Testis (tissue), 2 donors: ENCODE measurements at regions not wholly inside any gene's neighbourhood (a gene's known extent, or its start where the extent isn't known, plus 50 kb on each side); places are given as distances from the start of the nearest gene placed in this dataset.

ENCODE experiments used
- DNase-seq: peaks from one replicate; pipeline ENCODE4 v3.0.0-alpha.2; 2019
- H3K27ac ChIP-seq, 2 donors: fragments of 200-600 bp; sonication (generic); one replicate each; pipeline ENCODE4 v1.5.1; 2019
- H3K27me3 ChIP-seq: fragments of 200-600 bp; sonication (generic); one replicate; pipeline ENCODE4 v1.5.1; 2019
- H3K36me3 ChIP-seq: fragments of 200-600 bp; sonication (generic); one replicate; pipeline ENCODE4 v1.5.1; 2017; ENCODE audit warnings: low read depth; ENCODE audit errors: missing control alignments
- H3K4me1 ChIP-seq: fragments of 200-600 bp; sonication (generic); one replicate; pipeline ENCODE4 v1.5.1; 2019
- H3K4me3 ChIP-seq, 2 donors: fragments of 200-600 bp; sonication (generic); one replicate each; pipeline ENCODE4 v1.5.1; 2017 to 2019
- H3K9me3 ChIP-seq: fragments of 200-600 bp; sonication (generic); one replicate; pipeline ENCODE4 v1.5.1; 2017
- CTCF ChIP-seq, 3 experiments: fragments of 450-650 bp in 2 of 3; fragments of 200-600 bp in 1 of 3; sonication (generic) in 1 of 3; IDR thresholded peaks; one replicate each; pipeline ENCODE4 v1.5.1; 2016 to 2019; ENCODE audit warnings: antibody characterized with exemption in 3 of 3, mild to moderate bottlenecking in 2 of 3, moderate library complexity in 1 of 3
- POLR2A ChIP-seq: fragments of 450-650 bp; IDR thresholded peaks from one replicate; pipeline ENCODE4 v1.6.1; 2017; ENCODE audit warnings: antibody characterized with exemption, mild to moderate bottlenecking, moderate library complexity
- WGBS, 2 donors: methylation state at CpG; one replicate each; pipeline ENCODE4 v1.1.5; 2018; 5-methylcytosine and 5-hydroxymethylcytosine counted together
- intact Hi-C: fragments of 100-400 bp; cut with DNase I; formaldehyde crosslinking; loops from one replicate; pipeline ENCODE4 v1.15.1; 2023; ENCODE audit warnings: low total_unique reads

- intact Hi-C loops = no loop called here
- TF ChIP-seq POLR2A (no peak), CTCF (IDR thresholded peaks at IDR 0.05) (no peak)
- H3K27me3 ChIP-seq = no peaks in the 10 kb centered on the region
- DNase-seq = no peak
- no peaks in the 10 kb centered on the region for H3K4me1 ChIP-seq
- no peak overlapping the region for H3K27ac ChIP-seq
- no peak overlapping the region for H3K4me3 ChIP-seq
- no peaks in the 10 kb centered on the region for H3K36me3 ChIP-seq
- no peaks in the 10 kb centered on the region for H3K9me3 ChIP-seq
- WGBS, 2 donors = 87 to 93% methylated on average over 2 of the region's 2 CpGs
Observed at GRCh38 chr6:156056085-156056484, 600.4 kb upstream of the NOX3 start.

- Histone ChIP-seq H3K9me3 (no peaks in the 10 kb centered on the region), H3K27ac (no peak overlapping the region), H3K4me1 (no peaks in the 10 kb centered on the region), H3K27me3 (no peaks in the 10 kb centered on the region), H3K36me3 (no peaks in the 10 kb centered on the region), H3K4me3 (no peak overlapping the region)
- WGBS, 2 donors = 65 to 72% methylated on average over 13 of the region's 13 CpGs
- intact Hi-C loops = no loop called here
- DNase-seq = no peak
- no peak for TF ChIP-seq CTCF (IDR thresholded peaks at IDR 0.05)
- no peak for TF ChIP-seq POLR2A
Observed at GRCh38 chr6:156053626-156054025, 598.0 kb upstream of the NOX3 start.

GRCh38 chr6:156046841-156047449 lies 591.3 kb upstream of the NOX3 start:
- TF ChIP-seq CTCF (IDR thresholded peaks at IDR 0.05) (no peak), POLR2A (no peak)
- Histone ChIP-seq H3K36me3 (no peaks in the 10 kb centered on the region), H3K9me3 (no peaks in the 10 kb centered on the region), H3K4me3 (no peak overlapping the region), H3K27me3 (no peaks in the 10 kb centered on the region), H3K27ac (no peak overlapping the region), H3K4me1 (no peaks in the 10 kb centered on the region)
- intact Hi-C loops = no loop called here
- no peak for DNase-seq
- 81 to 82% methylated on average over 8 of the region's 8 CpGs for whole genome bisulfite sequencing, 2 donors

- no peak overlapping the region for H3K4me3 ChIP-seq
- no peaks in the 10 kb centered on the region for H3K4me1 ChIP-seq
- intact Hi-C loops = no loop called here
- 74 to 76% methylated on average over 2 of the region's 2 CpGs for WGBS, 2 donors
- DNase-seq = no peak
- H3K27me3 ChIP-seq = no peaks in the 10 kb centered on the region
- no peak for TF ChIP-seq POLR2A
- TF ChIP-seq CTCF (IDR thresholded peaks at IDR 0.05) = no peak
- H3K27ac ChIP-seq = no peak overlapping the region
- H3K9me3 ChIP-seq = no peaks in the 10 kb centered on the region
- no peaks in the 10 kb centered on the region for H3K36me3 ChIP-seq
Observed at GRCh38 chr6:156046268-156046665, 590.6 kb upstream of the NOX3 start.
